IgD-negative memory B cell (primary cell): ENCODE measurements at regions not wholly inside any gene's neighbourhood (a gene's known extent, or its start where the extent isn't known, plus 50 kb on each side); places are given as distances from the start of the nearest gene placed in this dataset.

ENCODE experiments used
- H3K27ac Mint-ChIP-seq, 3 donors: one replicate each; pipeline ENCODE4 v1.8.0; 2020 to 2022; ENCODE audit warnings: mild to moderate bottlenecking in 3 of 3, mixed read lengths in 3 of 3, moderate library complexity in 1 of 3
- H3K27me3 Mint-ChIP-seq: one replicate; pipeline ENCODE4 v1.8.0; 2021; ENCODE audit warnings: mixed read lengths
- H3K36me3 Mint-ChIP-seq: one replicate; pipeline ENCODE4 v1.8.0; 2020; ENCODE audit warnings: mild to moderate bottlenecking, mixed read lengths
- H3K4me1 Mint-ChIP-seq, 3 donors: one replicate each; pipeline ENCODE4 v1.8.0; 2020 to 2022; ENCODE audit warnings: mixed read lengths in 3 of 3, mild to moderate bottlenecking in 1 of 3
- H3K4me3 Mint-ChIP-seq, 4 donors: one replicate each; pipeline ENCODE4 v1.8.0; 2020 to 2022; ENCODE audit warnings: mild to moderate bottlenecking in 4 of 4, mixed read lengths in 4 of 4, moderate library complexity in 3 of 4
- H3K9me3 Mint-ChIP-seq, 3 donors: one replicate each; pipeline ENCODE4 v1.8.0; 2020 to 2021; ENCODE audit warnings: mixed read lengths in 3 of 3, mild to moderate bottlenecking in 1 of 3

GRCh38 chr6:125529061-125529460 lies 220.4 kb upstream of the HEY2 start:
- H3K9me3 Mint-ChIP-seq: peaks cover 0 to 2% (median 0%) of the 10 kb centered on the region in 3 donors
- no peaks in the 10 kb centered on the region for H3K4me1 Mint-ChIP-seq
- no peaks in the 10 kb centered on the region for H3K36me3 Mint-ChIP-seq
- H3K27me3 Mint-ChIP-seq: peaks cover 11% of the 10 kb centered on the region
- H3K27ac Mint-ChIP-seq: no peak overlapping the region
- no peak overlapping the region for H3K4me3 Mint-ChIP-seq

- Mint-ChIP-seq H3K36me3 (no peaks in the 10 kb centered on the region), H3K27ac (no peak overlapping the region), H3K9me3 (peaks cover 0 to 5% (median 0%) of the 10 kb centered on the region in 3 donors), H3K4me1 (no peaks in the 10 kb centered on the region), H3K27me3 (peaks cover 11% of the 10 kb centered on the region), H3K4me3 (no peak overlapping the region)
Observed at GRCh38 chr6:125533710-125534397, 215.6 kb upstream of the HEY2 start.

DNA sequence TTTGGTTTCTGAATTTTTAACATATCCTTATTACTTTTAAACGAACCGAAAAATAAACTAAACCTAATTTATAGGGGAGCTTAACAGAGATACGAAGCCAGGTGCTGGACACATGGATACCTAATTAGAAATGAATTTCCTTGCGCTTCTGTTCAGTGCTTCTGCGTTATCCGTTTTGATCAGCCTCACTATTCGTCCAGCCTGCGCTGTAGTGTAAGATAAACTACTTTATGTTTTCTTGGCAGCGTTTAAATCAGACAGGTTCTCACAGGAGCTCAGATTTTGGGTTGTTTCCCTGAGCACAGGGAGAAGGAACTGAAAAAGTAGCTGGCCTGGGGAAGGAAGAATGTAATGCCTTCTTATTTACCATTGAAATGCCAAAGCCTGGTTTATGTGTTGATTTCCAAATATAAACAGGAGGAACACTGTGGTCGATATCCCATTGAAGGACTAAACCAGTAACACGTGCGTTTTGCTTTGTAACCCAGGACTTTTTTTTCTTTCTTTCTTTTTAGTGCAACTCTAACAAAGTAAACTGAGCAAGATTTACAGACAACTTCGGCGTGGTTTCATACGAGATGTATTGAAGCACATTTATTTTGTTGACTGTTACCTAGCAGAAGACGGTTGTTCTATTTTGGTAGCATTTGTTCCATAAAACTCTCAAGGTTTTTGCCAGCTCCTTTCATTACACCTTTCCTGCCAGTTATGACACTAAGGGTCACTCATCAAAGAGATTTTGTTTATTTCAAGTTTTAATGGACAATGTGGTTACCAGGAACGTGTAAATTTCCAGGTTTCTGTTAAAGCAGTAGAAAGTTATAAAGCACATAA lies 214.8 kb upstream of the HEY2 start:
- Mint-ChIP-seq H3K4me1 (no peaks in the 10 kb centered on the region), H3K9me3 (peaks cover 0 to 5% (median 0%) of the 10 kb centered on the region in 3 donors), H3K4me3 (no peak overlapping the region), H3K27ac (no peak overlapping the region), H3K27me3 (peaks cover 11% of the 10 kb centered on the region), H3K36me3 (no peaks in the 10 kb centered on the region)

- no peaks in the 10 kb centered on the region for H3K36me3 Mint-ChIP-seq
- H3K9me3 Mint-ChIP-seq: peaks cover 0 to 5% (median 0%) of the 10 kb centered on the region in 3 donors
- H3K27ac Mint-ChIP-seq: no peak overlapping the region
- H3K27me3 Mint-ChIP-seq: peaks cover 10% of the 10 kb centered on the region
- H3K4me3 Mint-ChIP-seq: no peak overlapping the region
- no peaks in the 10 kb centered on the region for H3K4me1 Mint-ChIP-seq
Observed at GRCh38 chr6:125537090-125537489, 212.3 kb upstream of the HEY2 start.

DNA sequence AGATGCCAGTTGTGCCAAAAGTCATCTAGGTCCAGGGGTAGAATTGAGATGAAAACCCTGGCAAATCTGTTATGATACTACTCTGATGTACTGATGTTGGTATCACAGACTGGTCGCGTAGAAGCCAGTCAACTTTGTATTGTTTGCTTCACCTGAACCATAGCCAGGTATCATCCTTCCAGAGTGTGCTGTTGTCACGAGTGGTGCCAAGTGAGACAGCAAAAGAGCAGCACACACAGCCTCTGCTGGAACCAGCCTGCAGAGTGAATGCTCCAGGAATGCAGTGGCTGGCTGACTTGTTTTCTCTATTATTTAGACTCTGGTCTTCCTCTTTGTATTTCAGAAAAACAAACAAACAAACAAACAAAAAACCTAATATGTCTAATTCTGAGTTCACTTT lies 209.5 kb upstream of the HEY2 start:
- Mint-ChIP-seq H3K4me3 (no peak overlapping the region), H3K36me3 (no peaks in the 10 kb centered on the region), H3K4me1 (no peaks in the 10 kb centered on the region), H3K9me3 (peaks cover 0 to 5% (median 0%) of the 10 kb centered on the region in 3 donors), H3K27me3 (peaks cover 5% of the 10 kb centered on the region), H3K27ac (no peak overlapping the region)

GRCh38 chr6:125544819-125545218 lies 204.6 kb upstream of the HEY2 start:
- H3K27ac Mint-ChIP-seq: no peak overlapping the region
- no peaks in the 10 kb centered on the region for H3K4me1 Mint-ChIP-seq
- H3K27me3 Mint-ChIP-seq: peaks cover 3% of the 10 kb centered on the region
- no peak overlapping the region for H3K4me3 Mint-ChIP-seq
- no peaks in the 10 kb centered on the region for H3K36me3 Mint-ChIP-seq
- H3K9me3 Mint-ChIP-seq: peaks cover 0 to 2% (median 0%) of the 10 kb centered on the region in 3 donors

DNA sequence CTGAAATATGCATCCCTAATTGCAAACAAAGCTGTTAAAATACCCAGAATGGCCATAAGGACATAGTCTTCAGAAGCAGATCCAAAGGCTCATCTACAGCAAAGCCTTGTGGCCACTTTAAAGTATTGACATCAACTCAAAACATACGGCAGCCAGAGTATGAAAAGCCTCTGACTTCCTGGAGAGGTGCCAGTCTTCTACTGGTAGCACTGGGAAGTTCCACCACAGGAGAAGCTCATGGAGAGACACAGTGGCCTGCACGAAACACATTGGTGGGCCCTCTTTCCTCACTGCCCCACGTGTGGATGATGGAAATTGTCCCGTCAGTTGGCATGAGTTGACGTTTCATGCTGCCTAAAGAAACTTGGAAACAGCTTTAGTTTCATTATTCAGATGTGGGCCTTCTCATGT lies 202.6 kb upstream of the HEY2 start:
- no peaks in the 10 kb centered on the region for H3K4me1 Mint-ChIP-seq
- H3K9me3 Mint-ChIP-seq: peaks cover 0 to 2% (median 0%) of the 10 kb centered on the region in 3 donors
- H3K36me3 Mint-ChIP-seq: no peaks in the 10 kb centered on the region
- no peak overlapping the region for H3K27ac Mint-ChIP-seq
- no peak overlapping the region for H3K4me3 Mint-ChIP-seq
- peaks cover 3% of the 10 kb centered on the region for H3K27me3 Mint-ChIP-seq

GRCh38 chr6:125547381-125547780 lies 202.1 kb upstream of the HEY2 start:
- no peaks in the 10 kb centered on the region for H3K36me3 Mint-ChIP-seq
- no peak overlapping the region for H3K4me3 Mint-ChIP-seq
- H3K27me3 Mint-ChIP-seq: peaks cover 3% of the 10 kb centered on the region
- peaks cover 0 to 2% (median 0%) of the 10 kb centered on the region in 3 donors for H3K9me3 Mint-ChIP-seq
- H3K27ac Mint-ChIP-seq: no peak overlapping the region
- H3K4me1 Mint-ChIP-seq: no peaks in the 10 kb centered on the region

DNA sequence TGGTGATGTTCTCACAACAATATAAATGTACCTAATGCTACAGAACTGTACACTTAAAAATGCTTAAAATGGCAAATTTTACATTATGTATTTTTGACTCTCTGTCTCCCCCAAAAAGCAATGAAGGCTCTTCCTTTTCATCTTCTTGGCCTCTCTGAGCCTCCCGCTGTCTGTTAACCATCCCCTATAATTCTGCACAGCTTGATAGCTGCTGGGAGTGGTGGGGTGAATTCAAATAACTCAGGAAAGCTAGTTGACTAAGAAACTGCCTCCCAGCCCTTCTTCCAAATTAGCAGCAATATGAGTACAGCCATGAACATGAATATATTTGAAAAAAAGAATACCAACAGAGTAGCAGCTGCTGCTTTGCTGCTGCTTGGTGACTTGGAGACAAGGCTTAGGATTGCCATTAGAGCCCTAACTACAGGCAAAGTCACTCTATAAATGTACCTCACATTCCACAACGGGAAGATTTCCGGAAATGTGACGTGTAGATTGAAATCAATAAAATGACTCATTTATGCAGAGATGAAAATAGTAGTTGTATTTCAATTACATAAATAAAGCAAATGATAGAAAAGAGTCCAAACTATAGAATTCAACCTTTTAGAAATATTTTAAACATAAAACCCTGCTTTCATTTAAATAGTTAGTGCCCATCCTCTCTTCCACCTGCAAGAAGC lies 200.1 kb upstream of the HEY2 start:
- no peaks in the 10 kb centered on the region for H3K36me3 Mint-ChIP-seq
- H3K27ac Mint-ChIP-seq: no peak overlapping the region
- no peak overlapping the region for H3K4me3 Mint-ChIP-seq
- no peaks in the 10 kb centered on the region for H3K4me1 Mint-ChIP-seq
- H3K9me3 Mint-ChIP-seq: peaks cover 0 to 2% (median 0%) of the 10 kb centered on the region in 3 donors
- H3K27me3 Mint-ChIP-seq: peaks cover 2% of the 10 kb centered on the region

- H3K9me3 Mint-ChIP-seq: peaks cover 0 to 2% (median 0%) of the 10 kb centered on the region in 3 donors
- H3K4me3 Mint-ChIP-seq: no peak overlapping the region
- H3K36me3 Mint-ChIP-seq: no peaks in the 10 kb centered on the region
- no peak overlapping the region for H3K27ac Mint-ChIP-seq
- H3K27me3 Mint-ChIP-seq: peaks cover 4% of the 10 kb centered on the region
- no peaks in the 10 kb centered on the region for H3K4me1 Mint-ChIP-seq
Observed at GRCh38 chr6:125550892-125551291, 198.5 kb upstream of the HEY2 start.

GRCh38 chr6:125552819-125553218 lies 196.6 kb upstream of the HEY2 start:
- H3K36me3 Mint-ChIP-seq: no peaks in the 10 kb centered on the region
- H3K27ac Mint-ChIP-seq: no peak overlapping the region
- H3K4me1 Mint-ChIP-seq: no peaks in the 10 kb centered on the region
- H3K4me3 Mint-ChIP-seq: no peak overlapping the region
- peaks cover 6% of the 10 kb centered on the region for H3K27me3 Mint-ChIP-seq
- no peaks in the 10 kb centered on the region for H3K9me3 Mint-ChIP-seq

DNA sequence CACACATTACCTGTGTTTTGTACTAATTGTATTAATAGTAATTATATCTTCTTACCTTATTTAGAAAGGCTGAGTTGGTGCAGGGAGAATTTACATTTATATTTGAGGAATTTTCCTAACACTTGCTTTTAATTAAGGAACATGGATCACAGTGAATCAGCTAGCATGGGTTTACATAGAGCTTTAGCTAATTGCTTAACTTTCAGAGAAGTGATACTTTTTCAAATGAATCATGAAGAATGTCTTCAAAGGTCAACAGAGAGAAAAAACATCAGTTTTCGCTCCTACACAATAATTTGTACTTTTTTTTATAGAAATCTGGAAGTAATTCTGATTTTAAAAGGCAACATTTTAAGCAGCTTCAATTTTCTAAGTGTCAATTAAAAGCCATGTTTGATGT lies 195.0 kb upstream of the HEY2 start:
- no peak overlapping the region for H3K4me3 Mint-ChIP-seq

DNA sequence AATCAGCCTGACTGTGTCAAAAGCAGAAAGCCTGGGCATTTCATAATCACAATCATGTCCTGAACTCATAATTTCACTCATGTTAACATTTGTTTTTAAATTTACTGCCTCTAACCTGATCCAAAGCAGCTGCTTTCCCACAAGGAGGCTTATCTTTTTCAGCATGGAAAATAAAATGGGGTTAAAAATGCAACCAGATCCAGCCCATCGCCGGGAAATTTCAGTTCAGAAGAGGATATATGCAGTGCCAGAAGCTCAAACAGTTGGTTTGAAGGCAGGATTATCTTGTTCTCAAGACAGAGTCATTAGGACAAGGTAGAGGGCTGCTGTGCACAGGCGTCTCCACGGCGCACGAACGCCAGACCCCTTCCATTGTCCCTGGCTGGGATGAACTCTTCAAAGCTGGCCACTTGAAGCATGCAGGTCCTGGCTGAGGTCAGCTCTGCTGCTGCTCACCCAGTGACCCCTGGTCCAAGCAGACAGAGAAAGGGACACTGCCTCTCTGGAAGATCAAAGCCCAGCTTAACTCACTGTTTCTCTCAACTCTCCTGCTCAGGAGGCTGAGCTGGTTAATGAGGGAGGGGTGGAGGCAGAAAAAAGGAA lies 191.1 kb upstream of the HEY2 start:
- H3K9me3 Mint-ChIP-seq: no peaks in the 10 kb centered on the region
- H3K36me3 Mint-ChIP-seq: no peaks in the 10 kb centered on the region
- H3K27me3 Mint-ChIP-seq: peaks cover 4% of the 10 kb centered on the region
- peaks cover 0 to 2% (median 0%) of the 10 kb centered on the region in 3 donors for H3K4me1 Mint-ChIP-seq
- H3K27ac Mint-ChIP-seq: no peak overlapping the region
- H3K4me3 Mint-ChIP-seq: no peak overlapping the region

More for the DNA sequence above, 195.0 kb upstream of the HEY2 start:
- H3K9me3 Mint-ChIP-seq: no peaks in the 10 kb centered on the region
- no peaks in the 10 kb centered on the region for H3K4me1 Mint-ChIP-seq
- no peaks in the 10 kb centered on the region for H3K36me3 Mint-ChIP-seq
- peaks cover 6% of the 10 kb centered on the region for H3K27me3 Mint-ChIP-seq
- no peak overlapping the region for H3K27ac Mint-ChIP-seq

DNA sequence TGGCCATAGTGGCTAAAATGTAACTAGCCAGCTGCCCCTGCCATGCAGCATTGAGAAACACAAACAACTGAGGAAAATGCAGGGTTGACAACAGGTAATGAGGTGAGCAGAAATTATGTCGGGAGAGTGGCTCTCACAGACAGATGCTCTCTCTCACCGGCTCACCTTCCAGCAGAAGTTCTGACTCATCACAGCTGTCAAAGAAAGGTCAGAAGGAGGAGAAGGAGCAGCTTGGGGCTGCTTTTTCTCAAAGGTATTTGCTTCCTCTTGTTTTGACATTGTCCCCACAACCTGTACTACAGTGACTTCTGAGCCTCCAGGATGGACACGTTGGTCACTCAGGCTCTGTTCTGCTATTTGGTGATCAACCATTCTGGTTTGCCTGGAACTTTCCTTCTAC lies 190.5 kb upstream of the HEY2 start:
- peaks cover 4% of the 10 kb centered on the region for H3K27me3 Mint-ChIP-seq
- H3K4me3 Mint-ChIP-seq: no peak overlapping the region
- H3K4me1 Mint-ChIP-seq: peaks cover 0 to 2% (median 0%) of the 10 kb centered on the region in 3 donors
- no peaks in the 10 kb centered on the region for H3K9me3 Mint-ChIP-seq
- no peaks in the 10 kb centered on the region for H3K36me3 Mint-ChIP-seq
- no peak overlapping the region for H3K27ac Mint-ChIP-seq

DNA sequence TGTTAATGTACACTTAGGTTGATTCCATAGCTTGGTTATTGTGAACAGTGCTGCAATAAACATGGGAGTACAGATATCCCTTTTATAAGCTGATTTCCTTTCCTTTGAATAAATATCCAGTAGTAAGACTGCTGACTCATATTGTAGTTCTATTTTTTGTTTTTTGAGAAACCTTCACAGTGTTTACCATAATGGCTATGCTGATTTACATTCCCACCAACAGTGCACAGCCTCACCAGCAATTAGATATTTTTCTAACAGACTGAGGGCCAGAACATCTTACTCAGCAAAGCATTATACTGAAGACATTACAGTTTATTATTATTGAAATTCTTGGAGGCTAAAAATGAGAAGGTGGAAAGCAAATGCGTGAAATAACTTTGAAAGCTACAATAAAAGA lies 187.3 kb upstream of the HEY2 start:
- no peak overlapping the region for H3K27ac Mint-ChIP-seq
- H3K4me3 Mint-ChIP-seq: no peak overlapping the region
- no peaks in the 10 kb centered on the region for H3K36me3 Mint-ChIP-seq
- peaks cover 0 to 2% (median 0%) of the 10 kb centered on the region in 3 donors for H3K4me1 Mint-ChIP-seq
- peaks cover 2% of the 10 kb centered on the region for H3K27me3 Mint-ChIP-seq
- peaks cover 0 to 4% (median 0%) of the 10 kb centered on the region in 3 donors for H3K9me3 Mint-ChIP-seq
